ENCODE measurements at regions not wholly inside any gene's neighbourhood (a gene's known extent, or its start where the extent isn't known, plus 50 kb on each side); places are given as distances from the start of the nearest gene placed in this dataset.

DNA sequence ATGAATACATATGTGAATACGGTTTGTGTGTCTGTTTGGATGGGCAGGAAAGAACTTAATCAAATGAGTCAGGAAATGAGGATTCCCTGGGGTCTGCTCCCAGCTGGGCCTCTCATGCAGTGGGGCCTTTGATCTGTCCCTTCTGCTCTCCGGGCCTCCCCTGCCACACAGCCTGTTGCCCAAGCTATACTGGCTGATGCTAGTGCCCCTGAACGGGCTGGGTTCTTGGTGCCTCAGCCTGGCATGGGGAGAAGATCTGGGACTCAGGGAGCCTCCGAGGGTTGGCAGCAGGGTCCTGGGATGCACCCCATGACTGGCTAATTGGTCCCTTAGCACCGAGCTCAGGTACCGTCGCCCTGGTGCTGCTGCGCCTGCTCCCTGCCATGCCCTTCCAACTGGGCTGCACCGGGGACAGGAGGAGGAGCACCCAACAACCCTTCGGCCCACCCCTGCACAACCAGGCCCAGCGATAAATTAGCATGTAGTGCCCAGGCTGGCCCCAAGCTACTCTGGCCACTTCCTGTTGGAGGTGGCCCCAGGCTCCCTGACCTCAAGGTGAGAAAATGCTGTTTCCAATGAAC, 59.9 kb upstream of the DUSP5 start:
- Mint-ChIP-seq H3K4me1 (ENCODE audit: low read depth) (peaks cover 10% of the 10 kb centered on the region), H3K4me3 (ENCODE audit: low read depth) (no peak overlapping the region), H3K9me3 (ENCODE audit: low read depth) (peaks cover 4% of the 10 kb centered on the region), H3K27me3 (no peaks in the 10 kb centered on the region), H3K36me3 (ENCODE audit: insufficient read depth) (no peaks in the 10 kb centered on the region), H3K27ac (no peak overlapping the region)
- TF ChIP-seq, protein P1, sequence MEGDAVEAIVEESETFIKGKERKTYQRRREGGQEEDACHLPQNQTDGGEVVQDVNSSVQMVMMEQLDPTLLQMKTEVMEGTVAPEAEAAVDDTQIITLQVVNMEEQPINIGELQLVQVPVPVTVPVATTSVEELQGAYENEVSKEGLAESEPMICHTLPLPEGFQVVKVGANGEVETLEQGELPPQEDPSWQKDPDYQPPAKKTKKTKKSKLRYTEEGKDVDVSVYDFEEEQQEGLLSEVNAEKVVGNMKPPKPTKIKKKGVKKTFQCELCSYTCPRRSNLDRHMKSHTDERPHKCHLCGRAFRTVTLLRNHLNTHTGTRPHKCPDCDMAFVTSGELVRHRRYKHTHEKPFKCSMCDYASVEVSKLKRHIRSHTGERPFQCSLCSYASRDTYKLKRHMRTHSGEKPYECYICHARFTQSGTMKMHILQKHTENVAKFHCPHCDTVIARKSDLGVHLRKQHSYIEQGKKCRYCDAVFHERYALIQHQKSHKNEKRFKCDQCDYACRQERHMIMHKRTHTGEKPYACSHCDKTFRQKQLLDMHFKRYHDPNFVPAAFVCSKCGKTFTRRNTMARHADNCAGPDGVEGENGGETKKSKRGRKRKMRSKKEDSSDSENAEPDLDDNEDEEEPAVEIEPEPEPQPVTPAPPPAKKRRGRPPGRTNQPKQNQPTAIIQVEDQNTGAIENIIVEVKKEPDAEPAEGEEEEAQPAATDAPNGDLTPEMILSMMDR (IDR thresholded peaks at IDR 0.05; ENCODE audit: unreplicated experiment): no peak
- no peak for DNase-seq (ENCODE audit: low spot score, unreplicated experiment)

DNA sequence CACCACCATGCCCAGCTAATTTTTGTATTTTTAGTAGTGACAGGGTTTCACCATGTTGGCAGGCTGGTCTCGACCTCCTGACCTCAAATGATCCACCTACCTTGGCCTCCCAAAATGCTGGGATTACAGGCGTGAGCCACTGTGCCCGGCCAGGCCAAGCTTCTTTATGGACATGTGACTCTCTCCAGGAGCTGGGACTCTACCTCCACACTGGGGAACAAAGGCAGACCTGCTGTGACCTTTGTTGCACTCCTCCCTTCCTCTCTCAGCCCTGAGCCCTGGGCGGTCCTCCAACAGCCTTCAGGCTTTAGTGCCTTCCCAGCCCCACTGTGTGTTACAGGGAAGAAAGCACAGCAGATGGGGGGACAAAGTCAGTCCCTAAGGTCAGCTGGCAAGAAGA, 55.0 kb upstream of the DUSP5 start:
- Mint-ChIP-seq H3K4me1 (ENCODE audit: low read depth) (peaks cover 10% of the 10 kb centered on the region), H3K36me3 (ENCODE audit: insufficient read depth) (no peaks in the 10 kb centered on the region), H3K27ac (no peak overlapping the region), H3K4me3 (ENCODE audit: low read depth) (no peak overlapping the region), H3K9me3 (ENCODE audit: low read depth) (no peaks in the 10 kb centered on the region), H3K27me3 (peaks cover 9% of the 10 kb centered on the region)
- TF ChIP-seq, protein P1 (IDR thresholded peaks at IDR 0.05; ENCODE audit: unreplicated experiment): no peak
- no peak for DNase-seq (ENCODE audit: low spot score, unreplicated experiment)

GRCh38 chr10:110443239-110444003, 54.3 kb upstream of the DUSP5 start:
- no peak overlapping the region for H3K4me3 Mint-ChIP-seq (ENCODE audit: low read depth)
- peaks cover 10% of the 10 kb centered on the region for H3K4me1 Mint-ChIP-seq (ENCODE audit: low read depth)
- H3K27ac Mint-ChIP-seq: no peak overlapping the region
- DNase-seq (ENCODE audit: low spot score, unreplicated experiment): no peak
- no peaks in the 10 kb centered on the region for H3K9me3 Mint-ChIP-seq (ENCODE audit: low read depth)
- TF ChIP-seq, protein P1 (IDR thresholded peaks at IDR 0.05; ENCODE audit: unreplicated experiment): no peak
- H3K36me3 Mint-ChIP-seq (ENCODE audit: insufficient read depth): no peaks in the 10 kb centered on the region
- H3K27me3 Mint-ChIP-seq: peaks cover 9% of the 10 kb centered on the region

DNA sequence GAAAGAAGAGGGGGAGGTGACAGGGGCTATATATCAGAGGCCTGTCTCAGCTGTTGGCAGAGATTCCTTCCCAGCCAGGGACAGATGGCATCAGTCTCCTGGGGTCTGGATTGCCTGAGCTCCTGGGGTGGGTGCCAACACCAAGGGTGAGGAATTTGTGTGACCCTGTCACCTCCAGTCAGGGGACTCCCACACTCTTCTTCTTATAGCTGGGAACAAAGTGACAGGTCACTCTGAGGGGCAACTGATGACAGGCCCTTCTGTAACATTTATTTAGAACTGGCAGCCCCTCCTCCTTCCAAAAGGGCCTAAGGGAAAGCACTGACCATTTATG, 53.7 kb upstream of the DUSP5 start:
- Mint-ChIP-seq H3K4me3 (ENCODE audit: low read depth) (no peak overlapping the region), H3K9me3 (ENCODE audit: low read depth) (peaks cover 3% of the 10 kb centered on the region), H3K4me1 (ENCODE audit: low read depth) (peaks cover 10% of the 10 kb centered on the region), H3K36me3 (ENCODE audit: insufficient read depth) (peaks cover 2% of the 10 kb centered on the region), H3K27me3 (peaks cover 9% of the 10 kb centered on the region), H3K27ac (no peak overlapping the region)
- TF ChIP-seq, protein P1 (IDR thresholded peaks at IDR 0.05; ENCODE audit: unreplicated experiment): no peak
- no peak for DNase-seq (ENCODE audit: low spot score, unreplicated experiment)

DNA sequence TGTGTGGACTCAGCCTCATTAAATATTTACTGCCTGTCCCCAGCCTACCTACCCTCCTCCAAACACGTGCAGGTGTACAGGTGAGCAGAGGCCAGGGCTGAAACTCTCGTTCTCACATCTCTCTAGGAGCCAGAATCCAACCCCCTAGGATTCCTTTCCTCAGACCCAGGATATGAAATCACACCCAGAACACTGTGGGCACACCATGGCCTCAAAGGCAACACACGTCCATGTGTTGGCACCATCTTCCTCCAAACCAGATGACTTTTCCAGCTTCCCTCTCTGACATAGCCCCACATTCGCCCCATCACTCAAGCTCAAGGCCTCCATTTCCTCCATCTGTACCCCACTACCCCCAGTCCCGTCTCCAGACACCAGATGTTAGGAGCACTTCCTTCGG, 51.8 kb upstream of the DUSP5 start:
- peaks cover 2% of the 10 kb centered on the region for H3K36me3 Mint-ChIP-seq (ENCODE audit: insufficient read depth)

More for the DNA sequence above, 51.8 kb upstream of the DUSP5 start:
- Mint-ChIP-seq H3K4me1 (ENCODE audit: low read depth) (peaks cover 7% of the 10 kb centered on the region), H3K27ac (no peak overlapping the region), H3K27me3 (peaks cover 17% of the 10 kb centered on the region), H3K9me3 (ENCODE audit: low read depth) (peaks cover 6% of the 10 kb centered on the region), H3K4me3 (ENCODE audit: low read depth) (no peak overlapping the region)
- no peak for DNase-seq (ENCODE audit: low spot score, unreplicated experiment)
- TF ChIP-seq, protein P1 (IDR thresholded peaks at IDR 0.05; ENCODE audit: unreplicated experiment): no peak
